B cell (primary cell): ENCODE measurements at regions not wholly inside any gene's neighbourhood (a gene's known extent, or its start where the extent isn't known, plus 50 kb on each side); places are given as distances from the start of the nearest gene placed in this dataset.

ENCODE experiments used
- ATAC-seq: fragments of 200-7000 bp; cut with Tn5 transposase; one replicate; pipeline ENCODE4 v1.10.0; 2021; ENCODE audit warnings: low read depth, mild to moderate bottlenecking, moderate number of reproducible peaks, moderate library complexity
- CTCF ChIA-PET: fragments of 350-600 bp; sonication (Branson Sonifier 250); formaldehyde crosslinking; loops from one replicate; lab custom pipeline; 2021; ENCODE audit warnings: antibody characterized with exemption, inconsistent platforms; lab: Charles Lee
- POLR2A ChIA-PET: fragments of 350-600 bp; sonication (Branson Sonifier 250); formaldehyde crosslinking; loops from one replicate; lab custom pipeline; 2021; ENCODE audit warnings: antibody characterized with exemption; lab: Charles Lee
- DNase-seq: peaks from one replicate; pipeline ENCODE4 v3.0.0; 2013
- H2AFZ ChIP-seq: 2 replicates; pipeline ENCODE4 v1.6.1; 2012; ENCODE audit warnings: mild to moderate bottlenecking, low read depth, low read length; ENCODE audit not compliant: insufficient read depth, poor library complexity, severe bottlenecking
- H3K27ac ChIP-seq, 2 donors: 1 replicate in 1 of 2; 2 replicates in 1 of 2; pipeline ENCODE4 v1.5.1; 2012 to 2013; ENCODE audit warnings: low read length in 2 of 2, mild to moderate bottlenecking in 2 of 2, moderate library complexity in 1 of 2
- H3K27me3 ChIP-seq, 4 experiments: fragments of 200-600 bp in 1 of 4; sonication (generic) in 1 of 4; replicated peaks in 1 of 4; 1 replicate in 2 of 4; 2 replicates in 2 of 4; pipeline versions ENCODE4 v1.6.1 to v1.7.0; 2013 to 2016; ENCODE audit warnings: low read length in 3 of 4, mild to moderate bottlenecking in 2 of 4, mixed read lengths in 1 of 4, moderate library complexity in 1 of 4; ENCODE audit not compliant: insufficient read depth in 4 of 4, control insufficient read depth in 3 of 4; ENCODE audit errors: control extremely low read depth in 1 of 4
- H3K36me3 ChIP-seq, 2 experiments: replicated peaks in 1 of 2; 1 replicate in 1 of 2; 2 replicates in 1 of 2; pipeline versions ENCODE4 v1.6.1 to v1.7.1; 2013; ENCODE audit warnings: low read length in 1 of 2; ENCODE audit not compliant: insufficient read depth in 2 of 2, control insufficient read depth in 1 of 2; ENCODE audit errors: control extremely low read depth in 1 of 2, extremely low read depth in 1 of 2
- H3K4me1 ChIP-seq, 2 donors: fragments of 200-600 bp in 1 of 2; sonication (generic) in 1 of 2; 1 replicate in 1 of 2; 2 replicates in 1 of 2; pipeline versions ENCODE4 v1.5.1 to v1.6.1; 2013 to 2017; ENCODE audit warnings: low read length in 2 of 2; ENCODE audit not compliant: control insufficient read depth in 2 of 2, insufficient read depth in 2 of 2
- H3K4me2 ChIP-seq: replicated peaks from 2 replicates; pipeline ENCODE3; 2012; ENCODE audit warnings: mild to moderate bottlenecking, low read depth, low read length; ENCODE audit not compliant: poor library complexity, severe bottlenecking
- H3K4me3 ChIP-seq, 5 experiments: fragments of 200-600 bp in 1 of 5; sonication (generic) in 1 of 5; 1 replicate in 3 of 5; 2 replicates in 2 of 5; pipeline versions ENCODE4 v1.5.1 to v1.7.0; 2011 to 2016; ENCODE audit warnings: low read length in 4 of 5, mild to moderate bottlenecking in 4 of 5, low read depth in 2 of 5, control low read depth in 1 of 5, moderate library complexity in 1 of 5; ENCODE audit not compliant: insufficient read depth in 1 of 5; ENCODE audit errors: control extremely low read depth in 1 of 5, extremely low read depth in 1 of 5
- H3K79me2 ChIP-seq: fragments of 200-600 bp; sonication (generic); one replicate; pipeline ENCODE4 v1.6.0; 2016; ENCODE audit warnings: low read length; ENCODE audit not compliant: control insufficient read depth, insufficient read depth
- H3K9ac ChIP-seq: fragments of 200-600 bp; sonication (generic); 2 replicates; pipeline ENCODE4 v1.6.1; 2017; ENCODE audit warnings: mild to moderate bottlenecking, low read length, moderate library complexity
- H3K9me3 ChIP-seq, 3 donors: one replicate each; pipeline versions ENCODE4 v1.6.1 to v1.7.1; 2013; ENCODE audit warnings: low read length in 2 of 3; ENCODE audit not compliant: control insufficient read depth in 2 of 3, insufficient read depth in 1 of 3; ENCODE audit errors: control extremely low read depth in 1 of 3
- H4K20me1 ChIP-seq: 2 replicates; pipeline ENCODE4 v1.6.0; 2012; ENCODE audit warnings: mild to moderate bottlenecking, low read length; ENCODE audit not compliant: insufficient read depth, control insufficient read depth, poor library complexity, severe bottlenecking
- H3K27ac Mint-ChIP-seq: one replicate; pipeline ENCODE4 v1.8.0; 2021; ENCODE audit warnings: mixed read lengths
- H3K27me3 Mint-ChIP-seq: one replicate; pipeline ENCODE4 v1.8.0; 2021; ENCODE audit warnings: mixed read lengths
- H3K4me1 Mint-ChIP-seq: one replicate; pipeline ENCODE4 v1.8.0; 2021; ENCODE audit warnings: mixed read lengths
- H3K4me3 Mint-ChIP-seq: one replicate; pipeline ENCODE4 v1.8.0; 2021; ENCODE audit warnings: mixed read lengths
- H3K9me3 Mint-ChIP-seq: one replicate; pipeline ENCODE4 v1.8.0; 2022; ENCODE audit warnings: mixed read lengths; ENCODE audit not compliant: insufficient read depth
- EZH2 ChIP-seq: IDR thresholded peaks from 2 replicates; pipeline ENCODE4 v1.6.1; 2012; ENCODE audit warnings: borderline replicate concordance, low read depth, mild to moderate bottlenecking, moderate library complexity, low read length; ENCODE audit not compliant: insufficient read depth, poor library complexity, severe bottlenecking
- whole genome bisulfite sequencing: methylation state at CpG from one replicate; pipeline ENCODE4 v1.1.5; 2013; ENCODE audit warnings: missing lambda C conversion rate; ENCODE audit not compliant: insufficient coverage; 5-methylcytosine and 5-hydroxymethylcytosine counted together
- intact Hi-C: fragments of 100-400 bp; cut with micrococcal nuclease; formaldehyde crosslinking; loops from one replicate; pipeline ENCODE4 v1.10.0; 2022
- TF ChIP-seq, protein P1 (sequence below): fragments of 200-600 bp; IDR thresholded peaks from one replicate; pipeline ENCODE4 v1.8.0; 2022; ENCODE audit warnings: antibody characterized with exemption, mild to moderate bottlenecking

DNA sequence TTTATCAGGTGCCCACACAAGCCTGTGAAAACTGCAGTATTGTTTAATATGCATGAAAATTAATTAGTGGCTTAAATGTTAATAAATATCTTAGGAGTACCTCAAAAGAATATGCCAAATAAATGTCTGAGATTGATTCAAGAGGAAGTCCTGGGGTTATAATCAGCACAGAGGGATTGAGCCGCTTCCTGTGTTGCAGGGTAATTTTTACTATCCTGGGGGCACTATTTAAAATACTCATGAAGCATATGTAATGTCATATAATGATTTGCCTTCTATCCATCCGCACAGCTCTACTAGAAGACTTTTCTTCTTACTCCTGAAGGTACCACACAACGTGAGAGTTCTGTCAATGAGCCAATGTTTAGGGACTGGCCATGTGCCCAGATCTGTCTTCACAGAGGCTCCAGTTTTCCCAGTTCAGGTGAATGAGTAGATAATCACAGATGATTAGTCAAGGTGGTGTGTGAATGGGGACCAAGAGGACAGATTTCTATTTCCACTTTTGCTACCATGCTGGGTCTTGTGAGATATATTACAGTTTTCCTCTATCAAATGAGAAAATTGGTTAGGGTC, 233.3 kb downstream of the USP46 start:
- H3K9ac ChIP-seq, result no peak overlapping the region
- H3K4me1 ChIP-seq, result no peaks in the 10 kb centered on the region
- no peak overlapping the region for H2AFZ ChIP-seq
- no peak overlapping the region for H3K4me3 ChIP-seq
- no peaks in the 10 kb centered on the region for H3K4me1 Mint-ChIP-seq
- 100% methylated on average over 1 of the region's 3 CpGs for WGBS
- no peaks in the 10 kb centered on the region for H3K27me3 Mint-ChIP-seq
- no peak for DNase-seq
- H3K4me3 Mint-ChIP-seq, result no peak overlapping the region
- H3K36me3 ChIP-seq, result no peaks in the 10 kb centered on the region
- no peak overlapping the region for H3K27ac Mint-ChIP-seq
- H3K27ac ChIP-seq, result no peak overlapping the region
- H3K79me2 ChIP-seq, result no peaks in the 10 kb centered on the region
- H4K20me1 ChIP-seq, result no peaks in the 10 kb centered on the region
- H3K9me3 ChIP-seq, result no peaks in the 10 kb centered on the region
- no peaks in the 10 kb centered on the region for H3K27me3 ChIP-seq
- CTCF ChIA-PET, result no interaction called here
- TF ChIP-seq, protein P1, sequence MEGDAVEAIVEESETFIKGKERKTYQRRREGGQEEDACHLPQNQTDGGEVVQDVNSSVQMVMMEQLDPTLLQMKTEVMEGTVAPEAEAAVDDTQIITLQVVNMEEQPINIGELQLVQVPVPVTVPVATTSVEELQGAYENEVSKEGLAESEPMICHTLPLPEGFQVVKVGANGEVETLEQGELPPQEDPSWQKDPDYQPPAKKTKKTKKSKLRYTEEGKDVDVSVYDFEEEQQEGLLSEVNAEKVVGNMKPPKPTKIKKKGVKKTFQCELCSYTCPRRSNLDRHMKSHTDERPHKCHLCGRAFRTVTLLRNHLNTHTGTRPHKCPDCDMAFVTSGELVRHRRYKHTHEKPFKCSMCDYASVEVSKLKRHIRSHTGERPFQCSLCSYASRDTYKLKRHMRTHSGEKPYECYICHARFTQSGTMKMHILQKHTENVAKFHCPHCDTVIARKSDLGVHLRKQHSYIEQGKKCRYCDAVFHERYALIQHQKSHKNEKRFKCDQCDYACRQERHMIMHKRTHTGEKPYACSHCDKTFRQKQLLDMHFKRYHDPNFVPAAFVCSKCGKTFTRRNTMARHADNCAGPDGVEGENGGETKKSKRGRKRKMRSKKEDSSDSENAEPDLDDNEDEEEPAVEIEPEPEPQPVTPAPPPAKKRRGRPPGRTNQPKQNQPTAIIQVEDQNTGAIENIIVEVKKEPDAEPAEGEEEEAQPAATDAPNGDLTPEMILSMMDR, result no peak
- no peak for TF ChIP-seq EZH2
- H3K9me3 Mint-ChIP-seq, result peaks cover 2% of the 10 kb centered on the region
- POLR2A ChIA-PET, result no interaction called here
- H3K4me2 ChIP-seq, result no peak overlapping the region
- no peak for ATAC-seq
- intact Hi-C loops, result no loop called here

DNA sequence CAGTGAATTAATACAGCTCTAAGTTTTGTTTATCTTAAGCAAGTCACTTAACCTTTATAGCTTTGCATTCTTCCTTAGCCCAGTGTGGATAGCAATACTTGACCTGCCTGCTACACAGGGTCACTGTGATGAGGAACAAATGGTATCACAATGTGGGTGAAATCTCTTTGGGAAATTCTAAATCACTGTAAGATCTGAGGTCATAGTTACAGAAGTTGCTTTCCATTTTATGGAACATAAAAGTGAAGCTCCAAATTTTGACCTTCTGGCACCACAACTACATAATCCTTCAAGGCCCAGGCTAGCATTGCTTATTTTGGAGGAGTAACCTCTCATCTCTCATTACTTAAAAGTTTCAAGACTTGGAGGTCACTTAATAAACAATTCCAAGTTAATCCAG, 227.7 kb downstream of the USP46 start:
- no peaks in the 10 kb centered on the region for H3K27me3 Mint-ChIP-seq
- POLR2A ChIA-PET, result no interaction called here
- TF ChIP-seq, protein P1, result no peak
- no peak for TF ChIP-seq EZH2
- H3K27ac Mint-ChIP-seq, result no peak overlapping the region
- no peak overlapping the region for H3K9ac ChIP-seq
- H3K27ac ChIP-seq, result no peak overlapping the region
- no peak overlapping the region for H3K4me3 ChIP-seq
- peaks cover 0 to 3% (median 0%) of the 10 kb centered on the region in 3 donors for H3K9me3 ChIP-seq
- H3K36me3 ChIP-seq, result no peaks in the 10 kb centered on the region
- peaks cover 3% of the 10 kb centered on the region for H3K9me3 Mint-ChIP-seq
- CTCF ChIA-PET, result no interaction called here
- no peak overlapping the region for H3K4me2 ChIP-seq
- H2AFZ ChIP-seq, result no peak overlapping the region
- no peak for DNase-seq
- no peak overlapping the region for H3K4me3 Mint-ChIP-seq
- no peaks in the 10 kb centered on the region for H4K20me1 ChIP-seq
- no peak for ATAC-seq
- no peaks in the 10 kb centered on the region for H3K4me1 ChIP-seq
- intact Hi-C loops, result no loop called here
- no peaks in the 10 kb centered on the region for H3K27me3 ChIP-seq
- no peaks in the 10 kb centered on the region for H3K79me2 ChIP-seq
- no peaks in the 10 kb centered on the region for H3K4me1 Mint-ChIP-seq
